Right lobe of liver (tissue), 6 donors: ENCODE measurements at regions not wholly inside any gene's neighbourhood (a gene's known extent, or its start where the extent isn't known, plus 50 kb on each side); places are given as distances from the start of the nearest gene placed in this dataset.

Source experiments
- ATAC-seq, 4 donors: fragments of 200-7000 bp; cut with Tn5 transposase; one replicate each; pipeline ENCODE4 v1.9.1; 2020; ENCODE audit warnings: mild to moderate bottlenecking in 4 of 4, moderate library complexity in 4 of 4
- DNase-seq, 3 donors: peaks; one replicate each; pipeline ENCODE4 v3.0.0-alpha.2; 2020
- H3K27ac ChIP-seq, 3 donors: fragments of 200-600 bp; one replicate each; pipeline ENCODE4 v1.8.0; 2022
- H3K27me3 ChIP-seq, 2 donors: fragments of 200-600 bp; one replicate each; pipeline ENCODE4 v1.8.0; 2022
- H3K36me3 ChIP-seq, 4 donors: fragments of 200-600 bp; sonication (generic) in 1 of 4; one replicate each; pipeline versions ENCODE4 v1.5.1 to v1.8.0; 2017 to 2022; ENCODE audit warnings: control low read depth in 1 of 4
- H3K4me1 ChIP-seq, 4 donors: fragments of 200-600 bp; sonication (generic) in 1 of 4; one replicate each; pipeline versions ENCODE4 v1.5.1 to v1.8.0; 2017 to 2022; ENCODE audit warnings: control low read depth in 1 of 4
- H3K4me3 ChIP-seq, 3 donors: fragments of 200-600 bp; one replicate each; pipeline ENCODE4 v1.8.0; 2022
- H3K9me3 ChIP-seq, 4 donors: fragments of 200-600 bp; sonication (generic) in 1 of 4; one replicate each; pipeline versions ENCODE4 v1.5.1 to v1.8.0; 2017 to 2022; ENCODE audit warnings: control low read depth in 1 of 4
- POLR2A ChIP-seq: fragments of 450-650 bp; IDR thresholded peaks from one replicate; pipeline ENCODE4 v1.6.1; 2017; ENCODE audit warnings: antibody characterized with exemption, mild to moderate bottlenecking
- WGBS: methylation state at CpG from one replicate; pipeline ENCODE4 v1.1.6; 2018; ENCODE audit warnings: low coverage, low lambda C conversion rate; ENCODE audit not compliant: insufficient coverage; ENCODE audit errors: missing lambda C conversion rate; 5-methylcytosine and 5-hydroxymethylcytosine counted together
- intact Hi-C, 2 donors: fragments of 100-400 bp; cut with DNase I; formaldehyde crosslinking; loops; one replicate each; pipeline versions ENCODE4 v1.11.2 to v1.14.1; 2022
- TF ChIP-seq, protein P1 (sequence below), 4 donors: fragments of 200-600 bp in 3 of 4; fragments of 450-650 bp in 1 of 4; IDR thresholded peaks; one replicate each; pipeline versions ENCODE4 v1.5.1 to v1.8.0; 2016 to 2022; ENCODE audit warnings: antibody characterized with exemption in 4 of 4, mild to moderate bottlenecking in 2 of 4
- donor health status: DM: no; HTN: yes; CAD: no.
- donor health status: DM: no; HTN: no; CAD: no.
- donor health status: DM: no; HTN: no; CAD: no.
- donor health status: DM: no; HTN: yes; CAD: no.
- donor health status: DM: no; HTN: yes; CAD: no.

DNA sequence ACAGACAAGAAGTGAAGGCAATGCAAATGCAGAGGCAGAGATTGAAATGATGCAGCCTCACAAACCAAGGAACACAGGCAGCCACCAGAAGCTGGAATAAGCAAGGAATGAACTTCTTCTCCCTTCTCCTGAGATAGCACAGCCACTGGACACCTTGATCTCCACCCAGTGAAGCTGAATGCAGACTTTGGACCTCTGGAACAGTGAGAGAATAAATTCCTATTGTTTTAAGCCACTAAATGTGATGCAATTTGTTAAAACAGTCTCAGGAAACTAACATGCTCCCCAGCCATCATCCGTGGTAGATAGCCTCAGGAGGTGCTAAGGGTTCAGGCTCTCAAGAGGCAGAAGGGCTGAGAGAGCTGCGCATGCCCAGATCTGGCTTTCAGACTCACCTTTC lies 512.2 kb upstream of the ZNF608 start:
- Histone ChIP-seq H3K27me3 (no peaks in the 10 kb centered on the region), H3K9me3 (no peaks in the 10 kb centered on the region), H3K4me1 (no peaks in the 10 kb centered on the region), H3K4me3 (no peak overlapping the region), H3K27ac (no peak overlapping the region), H3K36me3 (no peaks in the 10 kb centered on the region)
- 0% methylated on average over 2 of the region's 2 CpGs for WGBS
- no peak for DNase-seq
- no peak for ATAC-seq
- TF ChIP-seq POLR2A, result no peak
- TF ChIP-seq, protein P1, sequence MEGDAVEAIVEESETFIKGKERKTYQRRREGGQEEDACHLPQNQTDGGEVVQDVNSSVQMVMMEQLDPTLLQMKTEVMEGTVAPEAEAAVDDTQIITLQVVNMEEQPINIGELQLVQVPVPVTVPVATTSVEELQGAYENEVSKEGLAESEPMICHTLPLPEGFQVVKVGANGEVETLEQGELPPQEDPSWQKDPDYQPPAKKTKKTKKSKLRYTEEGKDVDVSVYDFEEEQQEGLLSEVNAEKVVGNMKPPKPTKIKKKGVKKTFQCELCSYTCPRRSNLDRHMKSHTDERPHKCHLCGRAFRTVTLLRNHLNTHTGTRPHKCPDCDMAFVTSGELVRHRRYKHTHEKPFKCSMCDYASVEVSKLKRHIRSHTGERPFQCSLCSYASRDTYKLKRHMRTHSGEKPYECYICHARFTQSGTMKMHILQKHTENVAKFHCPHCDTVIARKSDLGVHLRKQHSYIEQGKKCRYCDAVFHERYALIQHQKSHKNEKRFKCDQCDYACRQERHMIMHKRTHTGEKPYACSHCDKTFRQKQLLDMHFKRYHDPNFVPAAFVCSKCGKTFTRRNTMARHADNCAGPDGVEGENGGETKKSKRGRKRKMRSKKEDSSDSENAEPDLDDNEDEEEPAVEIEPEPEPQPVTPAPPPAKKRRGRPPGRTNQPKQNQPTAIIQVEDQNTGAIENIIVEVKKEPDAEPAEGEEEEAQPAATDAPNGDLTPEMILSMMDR (IDR thresholded peaks at IDR 0.05), result no peak
- intact Hi-C loops, result no loop called here

DNA sequence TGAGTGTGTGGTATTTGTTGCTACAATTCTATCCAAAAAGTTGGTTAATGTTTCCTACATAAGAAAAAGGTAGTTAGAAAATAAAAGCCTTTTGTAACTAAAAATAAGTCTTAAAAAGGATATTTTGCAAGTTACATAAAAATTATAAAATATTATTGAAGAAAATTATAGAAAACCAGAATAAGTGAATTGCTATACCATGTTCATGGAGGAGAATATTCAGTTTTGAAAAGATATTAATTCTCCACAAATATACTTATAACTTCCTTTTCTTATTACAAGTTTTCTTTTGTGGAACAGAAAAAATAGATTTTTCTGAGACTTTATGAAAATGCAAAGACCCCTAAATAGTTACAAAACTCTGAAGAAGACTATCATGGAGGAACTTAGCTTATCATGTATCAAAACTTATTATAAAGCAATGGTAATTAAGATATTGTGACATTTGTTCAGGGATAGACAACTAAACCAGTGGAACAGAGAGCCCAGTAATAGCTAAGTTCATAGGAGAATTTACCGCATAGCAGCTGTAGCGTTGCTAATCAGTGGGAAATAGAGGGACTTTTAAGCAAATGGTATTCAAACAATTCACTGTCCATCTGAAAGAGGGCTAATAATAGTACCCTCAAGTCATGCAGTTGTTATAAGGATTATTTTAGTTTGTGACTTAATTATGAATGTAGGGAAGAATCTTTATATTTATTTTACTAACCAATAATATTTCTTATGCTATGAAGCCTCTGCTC lies 515.2 kb upstream of the ZNF608 start:
- intact Hi-C loops, result no loop called here
- no peaks in the 10 kb centered on the region for H3K27me3 ChIP-seq
- H3K4me3 ChIP-seq, result no peak overlapping the region
- H3K27ac ChIP-seq, result no peak overlapping the region
- no peaks in the 10 kb centered on the region for H3K9me3 ChIP-seq
- no peak for ATAC-seq
- H3K36me3 ChIP-seq, result no peaks in the 10 kb centered on the region
- WGBS, result 97% methylated on average over 2 of the region's 2 CpGs
- TF ChIP-seq POLR2A, result no peak
- TF ChIP-seq, protein P1 (IDR thresholded peaks at IDR 0.05), result no peak
- no peak for DNase-seq
- no peaks in the 10 kb centered on the region for H3K4me1 ChIP-seq

DNA sequence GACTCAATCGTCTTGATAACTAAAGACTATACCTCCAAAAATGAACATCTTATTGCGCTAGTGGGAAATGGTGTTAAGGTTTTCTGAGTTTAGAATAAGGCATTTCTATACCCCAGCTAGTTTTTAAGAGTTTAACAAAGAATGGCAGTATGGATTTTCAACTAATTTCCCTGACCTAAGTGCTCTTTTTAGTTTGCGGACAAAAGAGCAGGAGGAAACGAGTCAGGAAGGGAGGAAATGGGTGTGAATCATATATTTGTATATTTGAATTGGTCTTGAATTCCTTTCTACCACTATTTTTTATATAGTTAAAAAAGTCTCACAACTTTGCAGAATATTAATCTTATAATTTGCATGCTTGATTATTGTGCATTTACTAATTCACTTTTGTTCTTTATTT lies 516.3 kb upstream of the ZNF608 start:
- no peak overlapping the region for H3K4me3 ChIP-seq
- ATAC-seq (no peak), DNase-seq (no peak)
- no peaks in the 10 kb centered on the region for H3K27me3 ChIP-seq
- H3K36me3 ChIP-seq, result no peaks in the 10 kb centered on the region
- no peak overlapping the region for H3K27ac ChIP-seq
- no peaks in the 10 kb centered on the region for H3K4me1 ChIP-seq
- TF ChIP-seq, protein P1 (IDR thresholded peaks at IDR 0.05), result no peak
- TF ChIP-seq POLR2A, result no peak
- H3K9me3 ChIP-seq, result no peaks in the 10 kb centered on the region
- intact Hi-C loops, result no loop called here
- WGBS, result 72% methylated on average over 4 of the region's 4 CpGs

DNA sequence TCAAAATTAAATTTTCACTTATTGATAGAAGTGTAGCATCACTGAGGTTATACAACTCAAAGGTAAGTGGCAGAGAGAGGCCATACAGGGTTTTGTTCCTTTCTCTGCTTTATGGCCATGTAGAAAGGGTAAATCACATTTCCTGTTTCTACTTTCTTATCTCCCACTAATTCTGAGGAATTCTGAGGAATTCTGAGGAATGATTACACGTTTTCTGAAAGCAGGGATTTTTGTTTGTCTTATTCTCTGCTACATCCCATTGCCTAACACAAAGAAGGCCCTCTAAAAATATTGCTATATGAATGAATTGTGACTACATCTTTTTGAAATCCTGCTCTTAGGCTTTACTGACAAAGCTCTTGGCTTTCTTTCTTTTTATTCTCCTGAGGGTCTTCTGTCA lies 516.9 kb upstream of the ZNF608 start:
- WGBS, result 38% methylated on average over 1 of the region's 1 CpG
- DNase-seq, result no peak

More for the DNA sequence above, 516.9 kb upstream of the ZNF608 start:
- Histone ChIP-seq H3K27ac (no peak overlapping the region), H3K4me3 (no peak overlapping the region), H3K4me1 (no peaks in the 10 kb centered on the region), H3K27me3 (no peaks in the 10 kb centered on the region), H3K36me3 (no peaks in the 10 kb centered on the region), H3K9me3 (no peaks in the 10 kb centered on the region)
- intact Hi-C loops, result no loop called here
- no peak for TF ChIP-seq POLR2A
- TF ChIP-seq, protein P1 (IDR thresholded peaks at IDR 0.05), result no peak
- no peak for ATAC-seq
